ENCODE measurements at regions not wholly inside any gene's neighbourhood (a gene's known extent, or its start where the extent isn't known, plus 50 kb on each side); places are given as distances from the start of the nearest gene placed in this dataset.

DNA sequence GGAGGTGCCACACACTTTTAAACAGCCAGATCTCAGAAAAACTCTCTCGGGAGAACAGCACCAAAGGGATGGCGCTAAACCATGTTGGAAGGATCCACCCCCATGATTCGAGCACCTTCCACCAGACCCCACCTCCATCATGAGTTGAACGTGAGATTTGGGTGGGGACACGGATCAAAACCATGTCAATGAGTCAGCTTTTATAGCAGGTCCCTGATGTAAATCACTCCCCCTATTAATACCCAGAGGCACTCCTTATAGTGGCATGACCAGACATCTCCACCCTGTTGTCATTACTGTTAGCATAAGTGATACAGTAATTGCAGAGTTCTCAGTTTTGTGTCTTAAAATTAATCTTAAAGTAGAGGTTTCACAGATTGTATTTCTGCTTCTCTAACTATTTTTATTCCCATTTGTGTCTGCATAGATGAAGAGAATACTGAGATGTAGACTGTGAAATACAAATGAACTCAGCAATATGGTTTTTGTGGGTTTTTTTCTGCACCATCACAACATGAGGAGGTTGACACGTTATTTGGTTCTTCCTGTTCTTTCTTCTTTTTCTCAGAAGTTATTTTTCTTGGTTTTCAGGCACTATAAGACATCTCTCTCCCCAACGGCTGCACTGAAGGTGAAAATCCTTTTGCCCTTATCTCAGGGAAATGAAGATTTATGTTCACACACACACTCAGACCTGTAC, 218.2 kb downstream of the ARL4C start (continued):
- TF ChIP-seq POLR2AphosphoS5 (IDR thresholded peaks at IDR 0.05; ENCODE audit: low read depth, low read length), result no peak
- TF ChIP-seq ZFX (IDR thresholded peaks at IDR 0.05), result no peak
- no peak for TF ChIP-seq EGR1 (IDR thresholded peaks at IDR 0.05; ENCODE audit: low read depth)
- no peak for TF ChIP-seq EZH2 (IDR thresholded peaks at IDR 0.05)
- TF ChIP-seq, protein P1, sequence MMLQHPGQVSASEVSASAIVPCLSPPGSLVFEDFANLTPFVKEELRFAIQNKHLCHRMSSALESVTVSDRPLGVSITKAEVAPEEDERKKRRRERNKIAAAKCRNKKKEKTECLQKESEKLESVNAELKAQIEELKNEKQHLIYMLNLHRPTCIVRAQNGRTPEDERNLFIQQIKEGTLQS (IDR thresholded peaks at IDR 0.05), result no peak

DNA sequence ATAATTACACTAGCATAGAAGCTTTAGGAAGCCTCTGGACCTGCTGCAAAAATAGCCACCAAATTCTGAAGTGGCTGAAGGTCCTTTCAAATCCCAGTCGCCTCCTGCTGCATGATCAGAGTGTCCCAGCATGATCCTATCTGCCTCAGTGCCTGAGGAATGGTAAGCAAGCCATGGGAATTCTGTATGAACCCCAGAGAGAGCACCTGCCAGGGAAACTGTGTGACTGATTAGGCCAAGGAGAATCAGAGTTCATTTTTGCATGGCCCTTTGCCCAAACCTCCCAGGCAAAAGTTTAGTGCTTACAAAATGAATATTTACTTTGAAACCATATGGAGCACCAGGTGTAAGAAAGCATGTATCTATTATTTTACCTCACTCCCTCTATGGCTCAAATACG, 221.4 kb downstream of the ARL4C start:
- no peaks in the 10 kb centered on the region for H3K4me1 ChIP-seq (ENCODE audit: control insufficient read depth in 1 of 2, insufficient read depth in 2 of 2, low read length in 2 of 2)
- no TSS peak for BruUV-seq (replicated peaks)
- H3K9me3 ChIP-seq (ENCODE audit: control insufficient read depth in 1 of 2, insufficient read depth in 1 of 2, low read depth in 1 of 2, low read length in 2 of 2), result no peaks in the 10 kb centered on the region
- H3K9ac ChIP-seq (ENCODE audit: low read length), result no peak overlapping the region
- DNase-seq (ENCODE audit: low read depth, low spot score) (no peak), ATAC-seq (no peak)
- intact Hi-C loops (cut with micrococcal nuclease), result no loop called here
- TF ChIP-seq POLR2A (IDR thresholded peaks at IDR 0.05; ENCODE audit: borderline replicate concordance, extremely low read depth, insufficient read depth, insufficient read length) (no peak), EGR1 (IDR thresholded peaks at IDR 0.05; ENCODE audit: low read depth) (no peak), ZFX (IDR thresholded peaks at IDR 0.05) (no peak), ZNF274 (IDR thresholded peaks at IDR 0.05; ENCODE audit: low read depth, low read length) (no peak), JUND (IDR thresholded peaks at IDR 0.05) (no peak), FOSL1 (IDR thresholded peaks at IDR 0.05; ENCODE audit: low read depth) (no peak), SP1 (IDR thresholded peaks at IDR 0.05; ENCODE audit: low read depth) (no peak), CEBPB (IDR thresholded peaks at IDR 0.05; ENCODE audit: low read depth) (no peak), YY1 (IDR thresholded peaks at IDR 0.05; ENCODE audit: extremely low read depth, insufficient replicate concordance, low read depth, low read length) (no peak), SRF (IDR thresholded peaks at IDR 0.05; ENCODE audit: low read depth) (no peak)
- TF ChIP-seq, protein P2, sequence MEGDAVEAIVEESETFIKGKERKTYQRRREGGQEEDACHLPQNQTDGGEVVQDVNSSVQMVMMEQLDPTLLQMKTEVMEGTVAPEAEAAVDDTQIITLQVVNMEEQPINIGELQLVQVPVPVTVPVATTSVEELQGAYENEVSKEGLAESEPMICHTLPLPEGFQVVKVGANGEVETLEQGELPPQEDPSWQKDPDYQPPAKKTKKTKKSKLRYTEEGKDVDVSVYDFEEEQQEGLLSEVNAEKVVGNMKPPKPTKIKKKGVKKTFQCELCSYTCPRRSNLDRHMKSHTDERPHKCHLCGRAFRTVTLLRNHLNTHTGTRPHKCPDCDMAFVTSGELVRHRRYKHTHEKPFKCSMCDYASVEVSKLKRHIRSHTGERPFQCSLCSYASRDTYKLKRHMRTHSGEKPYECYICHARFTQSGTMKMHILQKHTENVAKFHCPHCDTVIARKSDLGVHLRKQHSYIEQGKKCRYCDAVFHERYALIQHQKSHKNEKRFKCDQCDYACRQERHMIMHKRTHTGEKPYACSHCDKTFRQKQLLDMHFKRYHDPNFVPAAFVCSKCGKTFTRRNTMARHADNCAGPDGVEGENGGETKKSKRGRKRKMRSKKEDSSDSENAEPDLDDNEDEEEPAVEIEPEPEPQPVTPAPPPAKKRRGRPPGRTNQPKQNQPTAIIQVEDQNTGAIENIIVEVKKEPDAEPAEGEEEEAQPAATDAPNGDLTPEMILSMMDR (IDR thresholded peaks at IDR 0.05 in 2 of 3, conservative IDR thresholded peaks at IDR 0.05 in 1 of 3; ENCODE audit: borderline replicate concordance in 1 of 3, insufficient read depth in 1 of 3, low read depth in 2 of 3, low read length in 2 of 3), result no peak
- TF ChIP-seq, protein P3, sequence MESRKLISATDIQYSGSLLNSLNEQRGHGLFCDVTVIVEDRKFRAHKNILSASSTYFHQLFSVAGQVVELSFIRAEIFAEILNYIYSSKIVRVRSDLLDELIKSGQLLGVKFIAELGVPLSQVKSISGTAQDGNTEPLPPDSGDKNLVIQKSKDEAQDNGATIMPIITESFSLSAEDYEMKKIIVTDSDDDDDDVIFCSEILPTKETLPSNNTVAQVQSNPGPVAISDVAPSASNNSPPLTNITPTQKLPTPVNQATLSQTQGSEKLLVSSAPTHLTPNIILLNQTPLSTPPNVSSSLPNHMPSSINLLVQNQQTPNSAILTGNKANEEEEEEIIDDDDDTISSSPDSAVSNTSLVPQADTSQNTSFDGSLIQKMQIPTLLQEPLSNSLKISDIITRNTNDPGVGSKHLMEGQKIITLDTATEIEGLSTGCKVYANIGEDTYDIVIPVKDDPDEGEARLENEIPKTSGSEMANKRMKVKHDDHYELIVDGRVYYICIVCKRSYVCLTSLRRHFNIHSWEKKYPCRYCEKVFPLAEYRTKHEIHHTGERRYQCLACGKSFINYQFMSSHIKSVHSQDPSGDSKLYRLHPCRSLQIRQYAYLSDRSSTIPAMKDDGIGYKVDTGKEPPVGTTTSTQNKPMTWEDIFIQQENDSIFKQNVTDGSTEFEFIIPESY (IDR thresholded peaks at IDR 0.05; ENCODE audit: extremely low read depth, insufficient replicate concordance, low read length), result no peak
- TF ChIP-seq, protein P1 (IDR thresholded peaks at IDR 0.05), result no peak
- no peaks in the 10 kb centered on the region for H4K20me1 ChIP-seq (ENCODE audit: insufficient read depth)
- H2AFZ ChIP-seq (ENCODE audit: low read depth, low read length, poor library complexity, severe bottlenecking), result no peak overlapping the region
- no peaks in the 10 kb centered on the region for H3K79me2 ChIP-seq (ENCODE audit: insufficient read depth, low read length)
- ChIA-PET RAD21 (ENCODE audit: low non-redundant PET in 1 of 2, low total read pairs in 2 of 2, uncharacterized antibody in 2 of 2, unreplicated experiment in 2 of 2) (no interaction called here), POLR2A (no interaction called here), CTCF (no interaction called here)
- H3K4me3 ChIP-seq (replicated peaks in 1 of 2; ENCODE audit: low read depth in 1 of 2, low read length in 2 of 2), result no peak overlapping the region
- H3K27me3 ChIP-seq (ENCODE audit: insufficient read depth, low read length), result no peaks in the 10 kb centered on the region
- no peak overlapping the region for H3K27ac ChIP-seq (ENCODE audit: low read depth, low read length)
- H3K9me2 ChIP-seq (ENCODE audit: insufficient read depth), result no peaks in the 10 kb centered on the region; the same call in 1 of the 2 replicates
- H3K36me3 ChIP-seq (ENCODE audit: control insufficient read depth in 1 of 2, insufficient read depth in 2 of 2, low read length in 2 of 2), result no peaks in the 10 kb centered on the region
- no peak overlapping the region for H3K4me2 ChIP-seq (ENCODE audit: low read length)

Data from HCT116 (cell line).